Fibroblast of mammary gland (primary cell): ENCODE measurements at regions not wholly inside any gene's neighbourhood (a gene's known extent, or its start where the extent isn't known, plus 50 kb on each side); places are given as distances from the start of the nearest gene placed in this dataset.
"Not testable (repeated sequence)": the region's sequence is repeated elsewhere in the genome, so short reads cannot be mapped to it uniquely, and the experiment has no call there.

ENCODE experiments used
- DNase-seq: peaks from one replicate; pipeline ENCODE4 v3.0.0-alpha.2; 2010; ENCODE audit warnings: low read depth
- H3K4me3 ChIP-seq: 2 replicates; pipeline ENCODE4 v1.5.1; 2011; ENCODE audit warnings: low read depth, mild to moderate bottlenecking, low read length, moderate library complexity; ENCODE audit not compliant: control insufficient read depth
- TF ChIP-seq, protein P1 (sequence below): conservative IDR thresholded peaks from 2 replicates; pipeline ENCODE4 v1.5.1; 2011; ENCODE audit warnings: low read depth, low read length, inconsistent platforms; ENCODE audit not compliant: control insufficient read depth, insufficient read depth

GRCh38 chr13:79194272-79194671 is 211.8 kb downstream of the RBM26 start:
- H3K4me3 ChIP-seq: no peak overlapping the region
- no peak for DNase-seq
- TF ChIP-seq, protein P1, sequence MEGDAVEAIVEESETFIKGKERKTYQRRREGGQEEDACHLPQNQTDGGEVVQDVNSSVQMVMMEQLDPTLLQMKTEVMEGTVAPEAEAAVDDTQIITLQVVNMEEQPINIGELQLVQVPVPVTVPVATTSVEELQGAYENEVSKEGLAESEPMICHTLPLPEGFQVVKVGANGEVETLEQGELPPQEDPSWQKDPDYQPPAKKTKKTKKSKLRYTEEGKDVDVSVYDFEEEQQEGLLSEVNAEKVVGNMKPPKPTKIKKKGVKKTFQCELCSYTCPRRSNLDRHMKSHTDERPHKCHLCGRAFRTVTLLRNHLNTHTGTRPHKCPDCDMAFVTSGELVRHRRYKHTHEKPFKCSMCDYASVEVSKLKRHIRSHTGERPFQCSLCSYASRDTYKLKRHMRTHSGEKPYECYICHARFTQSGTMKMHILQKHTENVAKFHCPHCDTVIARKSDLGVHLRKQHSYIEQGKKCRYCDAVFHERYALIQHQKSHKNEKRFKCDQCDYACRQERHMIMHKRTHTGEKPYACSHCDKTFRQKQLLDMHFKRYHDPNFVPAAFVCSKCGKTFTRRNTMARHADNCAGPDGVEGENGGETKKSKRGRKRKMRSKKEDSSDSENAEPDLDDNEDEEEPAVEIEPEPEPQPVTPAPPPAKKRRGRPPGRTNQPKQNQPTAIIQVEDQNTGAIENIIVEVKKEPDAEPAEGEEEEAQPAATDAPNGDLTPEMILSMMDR: no peak

- DNase-seq: no peak
These were observed 214.6 kb downstream of the RBM26 start for GRCh38 chr13:79191501-79191900.

DNA sequence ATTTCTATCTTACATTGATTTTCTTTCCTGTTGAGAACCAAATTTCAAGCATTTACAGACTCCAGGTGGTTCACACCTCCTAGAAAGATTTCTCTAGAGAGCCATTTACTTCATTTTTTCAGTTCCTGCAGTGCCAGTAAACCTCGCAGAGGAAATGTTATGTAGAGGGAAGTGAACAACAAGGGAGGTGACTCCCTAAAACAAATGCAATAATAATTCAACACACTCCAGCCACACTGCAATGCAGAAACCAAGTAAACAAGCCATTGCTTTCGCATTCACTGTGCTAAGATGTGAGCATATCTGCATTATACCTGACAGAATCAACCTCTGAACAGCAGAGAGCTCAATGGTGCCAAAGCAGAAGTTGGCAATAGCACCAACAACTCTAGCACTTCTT is 215.1 kb downstream of the RBM26 start:
- TF ChIP-seq, protein P1: no peak
- H3K4me3 ChIP-seq: no peak overlapping the region
- no peak for DNase-seq

More at GRCh38 chr13:79191501-79191900, 214.6 kb downstream of the RBM26 start:
- H3K4me3 ChIP-seq: no peak overlapping the region
- TF ChIP-seq, protein P1: no peak

DNA sequence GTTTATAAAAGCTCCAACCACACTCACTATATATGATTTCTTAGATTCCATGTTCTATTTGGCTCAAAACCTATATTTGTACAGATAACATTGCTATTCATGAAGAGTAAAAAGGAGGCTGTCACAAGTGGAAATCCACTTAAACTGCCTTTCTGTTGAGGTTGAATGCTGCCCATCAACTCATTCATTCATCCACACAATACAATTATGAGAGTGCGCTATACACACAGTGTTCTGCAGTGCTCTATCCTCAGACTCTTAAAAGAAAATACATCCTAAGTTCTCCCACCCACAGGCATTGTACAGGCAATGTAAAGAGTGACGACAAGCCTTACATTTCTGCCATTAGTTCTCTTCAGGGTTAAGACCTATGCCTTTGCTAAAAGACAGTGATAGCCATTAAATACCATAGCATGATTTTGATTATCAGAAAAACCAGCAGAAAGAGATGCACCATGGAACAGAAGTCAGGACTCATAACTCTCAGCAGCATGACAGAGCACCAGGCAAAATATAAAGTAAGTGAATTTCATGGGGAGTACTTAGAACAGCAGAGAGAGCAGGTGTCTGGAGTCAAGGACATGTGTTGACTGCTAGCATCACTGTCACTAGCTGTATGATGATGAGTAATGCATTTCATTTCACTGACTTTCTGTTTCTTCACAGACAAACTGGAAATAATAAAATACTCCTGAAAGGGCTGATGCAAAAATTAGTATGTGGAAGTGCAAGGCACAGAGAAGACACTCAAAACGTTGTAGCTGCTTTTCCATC is 218.0 kb downstream of the RBM26 start:
- DNase-seq: no peak
- TF ChIP-seq, protein P1: no peak

DNA sequence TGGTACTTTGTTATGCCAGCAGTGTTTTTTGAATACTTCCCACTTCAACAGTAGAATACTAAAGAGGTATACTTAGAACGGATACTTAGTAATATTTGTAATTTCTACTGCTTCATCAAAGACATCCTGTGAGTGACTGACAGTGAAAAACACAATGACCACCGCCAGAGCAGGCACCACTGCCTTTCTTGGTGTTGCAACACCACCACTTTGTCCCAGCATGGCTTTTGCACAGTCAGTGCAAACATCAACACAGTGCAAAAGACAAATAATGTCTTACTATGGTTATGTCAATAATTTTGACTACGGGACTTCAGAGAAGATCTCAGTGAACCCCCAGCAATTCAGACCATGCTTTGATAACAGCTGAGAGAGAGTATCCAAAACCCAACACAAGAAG is 220.5 kb downstream of the RBM26 start:
- no peak overlapping the region for H3K4me3 ChIP-seq
- TF ChIP-seq, protein P1: no peak
- DNase-seq: no peak

More for the DNA sequence above, 218.0 kb downstream of the RBM26 start:
- no peak overlapping the region for H3K4me3 ChIP-seq

GRCh38 chr13:79183231-79183630 is 222.8 kb downstream of the RBM26 start:
- DNase-seq: no peak
- TF ChIP-seq, protein P1: no peak
- no peak overlapping the region for H3K4me3 ChIP-seq

DNA sequence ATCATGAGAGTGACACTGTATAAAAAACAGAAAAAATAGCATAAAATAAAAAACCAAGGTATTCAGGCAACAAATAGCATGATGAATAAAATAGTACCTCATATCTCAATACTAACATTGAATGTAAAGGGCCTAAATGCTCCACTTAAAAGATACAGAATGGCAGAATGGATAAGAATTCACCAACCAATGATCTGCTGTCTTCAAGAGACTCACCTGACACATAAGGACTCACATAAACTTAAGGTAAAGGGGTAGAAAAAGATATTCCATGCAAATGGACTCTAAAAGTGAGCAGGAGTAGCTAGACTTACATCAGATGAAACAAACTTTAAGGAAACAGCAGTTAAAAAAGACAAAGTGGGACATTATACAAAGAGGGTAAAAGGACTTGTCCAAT is 232.4 kb downstream of the RBM26 start:
- not testable (repeated sequence) for H3K4me3 ChIP-seq, DNase-seq

DNA sequence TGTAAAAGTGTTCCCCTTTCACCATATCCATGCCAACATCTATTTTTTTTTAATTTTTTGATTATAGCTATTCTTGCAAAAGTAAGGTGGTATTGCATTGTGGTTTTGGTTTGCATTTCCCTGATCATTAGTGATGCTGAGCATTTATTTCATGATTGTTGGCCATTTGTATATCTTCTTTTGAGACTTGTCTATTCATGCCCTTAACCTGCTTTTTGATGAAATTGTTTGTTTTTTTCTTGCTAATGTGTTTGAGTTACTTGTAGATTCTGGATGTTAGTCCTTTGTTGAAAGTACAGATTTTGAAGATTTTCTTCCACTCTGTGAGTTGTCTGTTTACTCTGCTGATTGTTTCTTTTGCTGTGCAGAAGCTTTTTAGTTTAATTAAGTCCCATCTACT is 233.1 kb downstream of the RBM26 start:
- H3K4me3 ChIP-seq, DNase-seq: not testable (repeated sequence)
